ENCODE measurements at regions not wholly inside any gene's neighbourhood (a gene's known extent, or its start where the extent isn't known, plus 50 kb on each side); places are given as distances from the start of the nearest gene placed in this dataset.
A peak's percentile ranks its signal among the peaks of the same experiment; 100 is the strongest.
"Not testable (repeated sequence)": the region's sequence is repeated elsewhere in the genome, so short reads cannot be mapped to it uniquely, and the experiment has no call there.

- DNase-seq (ENCODE audit: low read depth, low spot score): no peak
These were observed 284.5 kb upstream of the DNAJC19 start for GRCh38 chr3:181274025-181274424.

GRCh38 chr3:181267312-181267711, 277.8 kb upstream of the DNAJC19 start:
- no peak for DNase-seq (ENCODE audit: low read depth, low spot score)

- no peak for DNase-seq (ENCODE audit: low read depth, low spot score)
These were observed 276.3 kb upstream of the DNAJC19 start for GRCh38 chr3:181265750-181266333.

GRCh38 chr3:181264486-181264885, 274.9 kb upstream of the DNAJC19 start:
- DNase-seq (ENCODE audit: low read depth, low spot score): no peak

GRCh38 chr3:181253796-181254195, 264.3 kb upstream of the DNAJC19 start:
- no peak for DNase-seq (ENCODE audit: low read depth, low spot score)

- DNase-seq (ENCODE audit: low read depth, low spot score): no peak
These were observed 263.1 kb upstream of the DNAJC19 start for GRCh38 chr3:181252631-181253030.

- no peak for DNase-seq (ENCODE audit: low read depth, low spot score)
These were observed 261.2 kb upstream of the DNAJC19 start for GRCh38 chr3:181250714-181251113.

- DNase-seq (ENCODE audit: low read depth, low spot score): no peak
These were observed 249.9 kb upstream of the DNAJC19 start for GRCh38 chr3:181239441-181239840.

- DNase-seq (ENCODE audit: low read depth, low spot score): no peak
These were observed 240.7 kb upstream of the DNAJC19 start for GRCh38 chr3:181230258-181230657.

- no peak for DNase-seq (ENCODE audit: low read depth, low spot score)
These were observed 223.8 kb upstream of the DNAJC19 start for GRCh38 chr3:181213347-181213746.

- DNase-seq (ENCODE audit: low read depth, low spot score): no peak
These were observed 222.7 kb upstream of the DNAJC19 start for GRCh38 chr3:181212271-181212670.

GRCh38 chr3:181210275-181210674, 220.7 kb upstream of the DNAJC19 start:
- no peak for DNase-seq (ENCODE audit: low read depth, low spot score)

GRCh38 chr3:181189556-181189955, 200.0 kb upstream of the DNAJC19 start:
- no peak for DNase-seq (ENCODE audit: low read depth, low spot score)

GRCh38 chr3:181183764-181184163, 194.2 kb upstream of the DNAJC19 start:
- no peak for DNase-seq (ENCODE audit: low read depth, low spot score)

- DNase-seq (ENCODE audit: low read depth, low spot score): not testable (repeated sequence)
These were observed 193.5 kb upstream of the DNAJC19 start for GRCh38 chr3:181183057-181183456.

- no peak for DNase-seq (ENCODE audit: low read depth, low spot score)
These were observed 189.5 kb upstream of the DNAJC19 start for GRCh38 chr3:181178991-181179390.

- DNase-seq (ENCODE audit: low read depth, low spot score): peak; percentile 11
These were observed 187.1 kb upstream of the DNAJC19 start for GRCh38 chr3:181176601-181177000.

GRCh38 chr3:181174676-181175233, 185.2 kb upstream of the DNAJC19 start:
- DNase-seq (ENCODE audit: low read depth, low spot score): no peak

- no peak for DNase-seq (ENCODE audit: low read depth, low spot score)
These were observed 184.5 kb upstream of the DNAJC19 start for GRCh38 chr3:181174022-181174421.

GRCh38 chr3:181173227-181173626, 183.7 kb upstream of the DNAJC19 start:
- DNase-seq (ENCODE audit: low read depth, low spot score): no peak

- DNase-seq (ENCODE audit: low read depth, low spot score): no peak
These were observed 145.3 kb upstream of the DNAJC19 start for GRCh38 chr3:181134873-181135272.

- DNase-seq (ENCODE audit: low read depth, low spot score): no peak
These were observed 144.3 kb upstream of the DNAJC19 start for GRCh38 chr3:181133832-181134231.

GRCh38 chr3:181105646-181106045, 116.1 kb upstream of the DNAJC19 start:
- no peak for DNase-seq (ENCODE audit: low read depth, low spot score)

GRCh38 chr3:181103605-181104004, 114.1 kb upstream of the DNAJC19 start:
- DNase-seq (ENCODE audit: low read depth, low spot score): no peak

Measured in pulmonary artery endothelial cell (primary cell).